GM21717 (cell line): ENCODE measurements at regions not wholly inside any gene's neighbourhood (a gene's known extent, or its start where the extent isn't known, plus 50 kb on each side); places are given as distances from the start of the nearest gene placed in this dataset.

Experiments
- ATAC-seq: cut with Tn5 transposase; IDR thresholded peaks from one replicate; pipeline ENCODE4 v1.9.1; 2021; ENCODE audit warnings: mild to moderate bottlenecking, moderate library complexity; ENCODE audit not compliant: unreplicated experiment

DNA sequence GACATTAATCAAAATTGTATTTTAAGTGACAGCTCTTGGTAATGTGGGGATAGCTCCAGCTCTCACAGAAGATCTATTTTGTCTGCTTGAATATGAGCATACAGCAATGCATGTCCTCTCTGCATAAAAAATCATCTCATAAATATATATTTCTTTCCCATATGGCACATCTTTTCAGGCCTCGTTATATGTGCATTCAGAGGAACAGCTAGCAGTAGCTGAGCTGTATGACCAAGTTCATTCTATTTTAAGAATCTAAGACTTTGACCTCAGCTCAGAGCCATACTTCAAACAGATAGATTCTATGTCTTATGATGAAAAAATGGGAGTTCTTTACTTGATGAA, 487.2 kb downstream of the ARHGEF28 start:
- ATAC-seq = no peak

- no peak for ATAC-seq
Observed at GRCh38 chr5:74112372-74113195, 486.6 kb downstream of the ARHGEF28 start.

DNA sequence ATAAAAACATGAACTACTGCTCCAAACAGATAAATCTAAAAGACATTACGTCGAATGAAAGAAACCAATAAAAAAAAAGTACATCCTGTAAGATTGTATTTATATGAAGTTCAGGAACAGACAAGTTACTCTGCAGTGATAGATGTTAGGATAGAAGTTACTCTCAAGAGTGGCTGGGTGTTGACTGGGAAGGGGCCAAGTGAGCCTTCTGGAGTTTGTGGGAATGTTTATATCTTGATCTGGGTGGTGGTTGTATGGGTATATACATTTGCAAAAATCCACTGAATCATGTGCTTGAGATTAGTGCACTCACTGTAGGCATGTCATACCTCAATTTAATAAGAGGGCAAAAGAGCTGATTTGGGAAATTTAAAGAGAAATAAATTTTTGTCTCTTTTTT, 485.8 kb downstream of the ARHGEF28 start:
- no peak for ATAC-seq

- ATAC-seq = no peak
Observed at GRCh38 chr5:74109344-74109743, 483.3 kb downstream of the ARHGEF28 start.

DNA sequence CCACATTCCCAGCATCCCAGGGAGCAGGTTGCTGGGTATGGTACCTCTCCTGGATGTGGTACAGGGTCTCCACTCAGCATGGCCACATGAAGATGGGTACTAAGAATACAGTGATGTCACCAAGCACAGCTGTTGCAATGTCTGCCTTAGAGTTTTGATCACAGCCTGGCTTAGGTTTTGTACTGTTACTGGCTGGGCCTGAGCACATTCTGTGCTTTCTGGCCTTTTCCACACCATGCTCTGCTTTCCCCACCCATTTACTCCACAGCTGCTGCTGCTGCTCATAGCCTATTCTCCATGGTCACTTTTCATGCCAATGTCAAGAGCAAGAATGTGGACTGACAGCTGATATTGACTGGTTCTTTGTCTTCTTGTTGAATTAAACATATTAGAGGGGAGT, 481.9 kb downstream of the ARHGEF28 start:
- ATAC-seq = no peak

- no peak for ATAC-seq
Observed at GRCh38 chr5:74105126-74105780, 479.3 kb downstream of the ARHGEF28 start.

DNA sequence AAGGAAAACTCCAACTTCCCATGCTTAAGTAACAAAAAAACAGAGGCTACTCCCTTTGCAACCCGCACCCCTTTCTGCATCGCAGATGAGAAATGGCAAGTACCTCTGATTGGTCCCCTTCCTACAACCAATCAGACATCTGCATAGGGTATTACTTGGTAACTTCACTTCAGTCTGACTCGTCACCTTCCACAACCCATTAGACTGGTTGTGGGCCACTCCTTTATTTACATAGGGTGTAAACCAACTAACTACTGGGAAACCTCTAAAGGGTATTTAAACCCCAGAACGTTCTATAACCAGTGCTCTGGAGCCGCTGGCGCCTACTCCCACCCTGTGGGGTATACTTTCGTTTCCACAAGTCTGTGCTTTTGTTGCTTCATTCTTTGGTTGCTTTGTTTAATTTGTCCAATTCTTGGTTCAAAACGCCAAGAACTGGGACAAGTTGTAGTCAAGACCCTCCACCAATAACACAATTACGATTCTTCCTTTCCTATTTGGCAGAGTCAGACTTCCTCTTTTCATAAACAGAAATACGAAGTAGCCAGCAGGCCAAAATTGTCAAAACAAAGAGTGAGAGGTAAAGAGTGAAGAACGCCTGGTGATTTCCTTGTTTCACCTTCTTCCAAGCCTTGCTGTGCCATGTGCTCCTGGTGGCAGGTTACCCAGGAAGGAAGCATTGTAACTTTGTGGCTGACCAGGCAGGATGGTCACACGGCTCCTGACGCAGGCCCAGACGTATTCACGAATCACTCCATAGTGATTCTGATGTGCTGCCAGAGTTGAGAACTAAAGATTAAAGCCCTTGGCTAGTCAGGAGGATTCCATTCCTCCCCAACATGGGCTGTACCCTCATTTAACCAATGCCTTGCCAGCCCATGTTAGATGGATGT, 477.4 kb downstream of the ARHGEF28 start:
- ATAC-seq = no peak

- ATAC-seq = no peak
Observed at GRCh38 chr5:74100268-74100665, 474.3 kb downstream of the ARHGEF28 start.

- ATAC-seq = no peak
Observed at GRCh38 chr5:74099538-74100267, 473.7 kb downstream of the ARHGEF28 start.

DNA sequence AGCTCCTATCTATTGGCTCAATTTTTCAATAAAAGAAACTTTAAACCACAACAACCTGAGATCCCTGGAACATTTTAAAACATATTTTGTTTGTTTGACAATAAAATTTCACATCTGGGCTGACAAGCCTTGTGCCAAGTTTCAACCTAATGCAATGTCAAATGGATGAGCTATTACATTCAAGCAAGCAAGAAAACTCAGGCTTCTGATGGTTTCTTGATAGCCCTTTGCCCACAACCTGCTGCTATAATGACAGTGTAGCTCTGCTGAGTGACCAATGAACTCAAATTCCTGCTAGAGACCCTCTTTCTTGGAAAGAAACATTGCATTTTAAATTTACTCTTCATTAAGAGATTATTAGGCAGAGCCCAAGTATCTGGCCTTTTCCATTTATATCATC, 472.9 kb downstream of the ARHGEF28 start:
- ATAC-seq = no peak

DNA sequence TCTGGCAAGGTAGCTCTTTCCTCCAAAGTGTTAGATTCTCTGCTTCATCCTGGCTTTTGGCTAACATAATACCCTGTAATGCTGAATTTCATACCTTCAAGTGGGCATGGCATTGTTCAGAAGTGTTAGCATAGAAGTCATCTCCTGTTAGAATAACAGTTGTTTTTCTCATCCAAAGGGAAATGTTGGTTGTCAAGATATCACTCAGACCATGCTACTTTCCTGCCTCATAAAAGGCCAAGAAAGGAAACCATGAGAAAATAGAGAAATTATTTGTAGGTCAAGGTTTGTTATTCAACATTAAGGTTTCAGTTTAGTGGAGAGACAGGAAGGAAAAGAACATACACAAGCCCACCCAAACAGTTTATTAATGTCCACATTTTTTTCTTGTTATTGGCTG, 472.5 kb downstream of the ARHGEF28 start:
- ATAC-seq = no peak

DNA sequence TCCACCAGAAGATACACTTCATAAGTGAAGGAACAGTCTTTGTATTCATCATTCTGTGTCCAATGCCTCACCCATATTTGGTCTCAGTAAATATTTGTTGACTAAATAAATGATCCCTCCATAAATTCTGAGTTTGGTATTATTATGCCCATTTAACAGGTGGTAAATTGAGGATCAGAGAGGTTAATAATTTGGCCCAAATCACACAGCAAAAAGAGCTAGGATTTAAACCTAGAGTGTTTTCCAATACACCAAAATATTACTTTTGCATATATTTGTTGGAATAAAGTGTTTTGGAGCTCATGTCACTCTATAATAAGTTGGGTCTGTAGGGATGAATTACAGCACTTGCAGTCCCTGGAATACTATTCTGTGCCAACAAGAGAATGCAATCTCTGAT, 470.3 kb downstream of the ARHGEF28 start:
- ATAC-seq = no peak

GRCh38 chr5:74095871-74096270, 469.9 kb downstream of the ARHGEF28 start:
- no peak for ATAC-seq

GRCh38 chr5:74094782-74095108, 468.7 kb downstream of the ARHGEF28 start:
- no peak for ATAC-seq

DNA sequence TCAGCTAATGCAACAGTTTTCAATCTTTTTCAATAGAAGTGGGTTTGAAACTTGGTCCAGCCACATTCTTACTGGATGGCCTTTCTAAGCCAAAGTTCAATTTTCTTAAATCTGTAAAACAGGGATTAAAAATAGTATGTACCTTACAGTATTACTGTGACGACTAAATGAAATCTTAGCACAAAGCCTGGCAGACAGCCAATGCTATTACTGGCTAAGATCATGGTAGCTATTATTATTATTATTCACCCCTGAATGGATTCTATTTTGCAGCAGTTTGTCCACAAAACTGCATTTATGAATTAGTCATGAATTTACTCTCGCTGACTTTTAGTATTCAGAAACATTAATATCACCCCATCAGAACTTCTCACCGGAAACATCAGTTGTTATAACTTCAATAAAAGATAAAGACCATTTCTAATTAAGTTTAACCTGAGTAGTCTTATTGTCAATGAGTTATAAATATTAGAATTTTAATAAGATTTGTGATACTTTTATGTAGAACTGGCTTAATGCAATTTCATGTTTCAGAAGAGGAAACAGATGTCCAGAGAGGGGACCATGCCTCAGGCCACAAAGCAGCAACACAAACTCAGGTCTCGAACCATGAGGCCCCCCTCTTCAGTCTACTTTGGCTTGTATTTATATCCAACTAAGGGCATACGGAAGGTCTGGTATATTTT, 468.2 kb downstream of the ARHGEF28 start:
- no peak for ATAC-seq

GRCh38 chr5:74093561-74093960, 467.6 kb downstream of the ARHGEF28 start:
- ATAC-seq = no peak

DNA sequence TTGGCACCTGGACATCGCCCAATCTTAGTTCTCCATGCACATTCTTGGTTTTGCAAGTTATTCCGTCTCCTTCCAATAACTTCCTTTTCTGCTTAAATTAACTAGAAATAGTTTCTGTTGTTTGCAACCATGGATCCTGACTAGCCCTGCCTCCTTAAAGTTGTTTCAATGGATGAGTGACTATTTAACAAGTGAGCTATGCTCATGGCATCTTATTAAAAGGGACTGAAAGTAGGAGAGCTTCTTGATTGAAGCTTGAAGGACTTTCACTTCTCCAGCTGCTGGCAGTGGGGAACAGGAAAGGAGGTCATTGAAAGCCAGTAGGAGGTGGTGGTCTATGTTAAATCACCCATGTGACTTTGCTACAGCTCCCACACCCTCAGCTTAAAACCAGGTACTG, 466.8 kb downstream of the ARHGEF28 start:
- ATAC-seq = no peak

DNA sequence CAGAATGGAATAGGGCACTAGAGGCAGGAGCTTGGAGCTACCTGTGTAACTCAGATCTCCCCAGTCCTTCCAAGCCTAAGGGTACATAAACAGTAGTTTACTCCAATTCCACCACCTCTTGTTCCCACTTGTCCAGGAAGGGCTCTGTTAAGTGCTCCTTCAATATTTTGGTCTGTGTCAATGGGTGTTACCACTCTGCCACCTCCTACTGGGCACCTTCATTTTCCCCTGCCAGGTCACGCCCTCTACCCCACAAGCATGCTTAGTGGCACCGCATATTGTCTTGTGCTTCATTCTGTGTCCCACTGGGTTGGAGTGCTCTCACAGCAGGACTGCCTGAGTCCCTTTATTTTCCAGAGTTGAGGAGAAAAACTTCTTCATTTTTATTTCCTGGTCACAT, 459.8 kb downstream of the ARHGEF28 start:
- ATAC-seq = no peak

DNA sequence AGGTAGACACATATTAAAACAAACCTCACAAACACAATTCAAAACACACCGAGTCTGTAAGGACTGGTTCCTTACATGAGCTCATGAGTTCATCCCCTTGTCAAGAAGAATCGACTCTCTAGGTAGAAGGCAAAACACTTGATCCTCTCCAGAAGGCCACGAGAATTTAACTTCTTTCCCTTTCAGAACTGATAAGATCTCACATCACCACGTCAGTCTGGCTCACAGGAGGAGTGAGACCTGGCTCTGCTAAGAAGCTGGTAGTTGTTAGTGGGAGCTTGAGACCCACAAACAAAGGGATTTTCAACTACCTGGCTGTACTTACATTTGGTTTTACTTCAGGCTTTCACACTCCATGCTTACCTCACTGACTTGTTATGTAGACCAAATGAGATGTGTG, 459.2 kb downstream of the ARHGEF28 start:
- ATAC-seq = no peak

GRCh38 chr5:74083096-74083791, 457.2 kb downstream of the ARHGEF28 start:
- no peak for ATAC-seq
